HG02763 (cell line): ENCODE measurements at regions not wholly inside any gene's neighbourhood (a gene's known extent, or its start where the extent isn't known, plus 50 kb on each side); places are given as distances from the start of the nearest gene placed in this dataset.

Source experiments
- ATAC-seq: cut with Tn5 transposase; IDR thresholded peaks from one replicate; pipeline ENCODE4 v1.9.1; 2021; ENCODE audit warnings: mild to moderate bottlenecking, moderate library complexity; ENCODE audit not compliant: unreplicated experiment

GRCh38 chr5:121795511-121795910, 56.2 kb upstream of the FTMT start:
- no peak for ATAC-seq

GRCh38 chr5:121797681-121798518, 53.8 kb upstream of the FTMT start:
- ATAC-seq, result no peak
